ENCODE measurements at regions not wholly inside any gene's neighbourhood (a gene's known extent, or its start where the extent isn't known, plus 50 kb on each side); places are given as distances from the start of the nearest gene placed in this dataset.
"Not testable (repeated sequence)": the region's sequence is repeated elsewhere in the genome, so short reads cannot be mapped to it uniquely, and the experiment has no call there.

GRCh38 chr16:62794724-62795123 is 758.5 kb upstream of the CDH8 start:
- no peak for DNase-seq

DNA sequence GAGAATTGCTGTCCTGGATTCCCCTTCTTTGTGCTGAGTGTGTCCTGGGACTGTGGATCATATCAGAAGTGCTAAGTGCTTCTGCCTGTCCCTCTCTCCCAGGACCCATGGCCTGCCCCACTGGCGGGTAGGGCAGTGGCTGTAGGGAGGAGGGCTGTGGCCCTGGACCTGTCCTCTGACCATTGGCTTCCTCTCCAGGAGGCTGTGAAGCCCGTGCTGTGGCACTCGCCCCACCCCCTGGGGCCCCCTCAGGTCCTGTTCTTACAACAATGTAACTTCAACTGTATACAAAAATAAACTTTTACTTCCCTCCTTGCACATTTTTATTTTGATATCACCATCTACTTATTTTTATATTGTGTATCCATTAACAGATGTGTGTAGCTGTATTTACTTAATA is 743.8 kb upstream of the CDH8 start:
- DNase-seq: not testable (repeated sequence)

GRCh38 chr16:62764572-62764971 is 728.3 kb upstream of the CDH8 start:
- DNase-seq: no peak

DNA sequence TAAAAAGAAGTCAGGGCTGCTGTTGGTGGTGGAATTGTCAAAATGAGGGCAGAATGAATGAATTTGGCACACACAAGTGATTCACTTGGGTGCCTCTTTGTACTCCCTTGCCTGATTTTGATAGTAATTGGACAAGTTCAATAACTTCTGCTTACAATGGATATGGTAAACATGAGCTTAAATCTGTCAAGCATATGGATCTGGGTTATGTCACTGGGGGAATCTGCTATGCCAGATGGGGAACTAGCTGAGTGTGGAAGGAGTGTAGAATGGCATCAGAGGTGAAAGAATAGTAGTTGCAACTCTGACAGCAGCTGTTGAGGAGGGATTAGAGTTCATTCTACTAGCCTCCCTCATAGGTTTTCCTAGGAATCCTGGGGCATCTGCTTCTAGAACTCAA is 724.2 kb upstream of the CDH8 start:
- no peak for DNase-seq

GRCh38 chr16:62755938-62756337 is 719.7 kb upstream of the CDH8 start:
- DNase-seq: peak; percentile 30

- DNase-seq: no peak
These were observed 716.6 kb upstream of the CDH8 start for GRCh38 chr16:62752854-62753253.

- DNase-seq: peak; percentile 37
These were observed 715.0 kb upstream of the CDH8 start for GRCh38 chr16:62751218-62751617.

- no peak for DNase-seq
These were observed 705.5 kb upstream of the CDH8 start for GRCh38 chr16:62741692-62742091.

DNA sequence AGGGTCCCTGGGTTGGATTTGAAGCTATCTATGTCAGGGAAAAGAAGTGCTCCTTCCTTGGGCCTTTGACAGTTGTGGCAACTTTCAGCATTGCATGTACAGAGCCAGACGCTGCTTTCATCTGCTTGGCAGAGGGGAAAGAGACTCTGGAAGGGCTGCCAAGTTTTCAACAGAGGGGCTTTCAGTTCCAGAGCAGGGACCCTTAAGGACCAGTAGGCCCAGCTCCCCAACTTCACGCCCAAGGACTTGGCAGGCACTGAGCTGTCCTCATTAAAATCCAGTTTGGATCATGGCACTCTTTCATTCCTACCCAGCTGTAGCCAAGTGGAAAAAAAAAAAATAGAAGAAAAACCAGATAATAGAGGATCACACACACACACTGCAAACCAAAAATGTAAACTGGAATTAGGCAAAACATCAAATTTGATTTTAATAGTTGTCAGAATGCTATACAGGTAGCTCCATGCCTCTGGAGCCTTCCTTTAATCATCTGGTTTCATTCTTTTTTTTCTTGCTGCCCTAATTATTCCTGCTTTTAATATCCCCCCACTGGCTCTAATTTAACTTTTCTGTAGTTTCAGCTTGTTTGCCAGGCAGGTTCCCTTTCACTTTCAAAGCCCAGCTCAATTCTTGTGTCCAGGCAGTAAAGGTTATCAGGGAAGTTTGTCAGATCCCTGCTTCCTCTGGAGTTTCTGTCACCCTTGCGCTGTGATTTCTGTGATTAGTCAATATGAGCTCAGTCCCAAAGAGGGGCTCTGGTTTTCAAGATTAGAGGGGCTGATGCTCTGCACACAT is 702.6 kb upstream of the CDH8 start:
- no peak for DNase-seq

GRCh38 chr16:62732092-62732491 is 695.9 kb upstream of the CDH8 start:
- no peak for DNase-seq

DNA sequence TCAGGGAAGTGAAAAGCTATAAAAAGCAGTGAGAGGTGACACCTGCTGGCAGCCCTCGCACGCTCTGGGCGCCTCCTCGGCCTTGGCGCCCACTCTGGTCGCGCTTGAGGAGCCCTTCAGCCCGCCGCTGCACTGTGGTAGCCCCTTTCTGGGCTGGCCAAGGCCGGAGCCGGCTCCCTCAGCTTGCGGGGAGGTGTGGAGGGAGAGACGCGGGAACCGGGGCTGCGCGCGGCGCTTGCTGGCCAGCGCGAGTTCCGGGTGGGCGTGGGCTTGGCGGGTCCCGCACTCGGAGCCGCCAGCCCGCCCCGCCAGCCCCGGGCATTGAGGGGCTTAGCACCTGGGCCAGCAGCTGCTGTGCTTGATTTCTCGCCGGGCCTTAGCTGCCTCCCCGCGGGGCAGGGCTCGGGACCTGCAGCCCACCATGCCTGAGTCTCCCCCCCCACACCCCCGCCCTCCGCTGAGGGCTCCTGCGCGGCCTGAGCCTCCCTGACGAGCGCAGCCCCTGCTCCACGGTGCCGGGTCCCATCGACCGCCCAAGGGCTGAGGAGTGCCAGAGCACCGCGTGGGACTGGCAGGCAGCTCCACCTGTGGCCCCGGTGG is 688.5 kb upstream of the CDH8 start:
- DNase-seq: not testable (repeated sequence)

- no peak for DNase-seq
These were observed 684.4 kb upstream of the CDH8 start for GRCh38 chr16:62720651-62721050.

- DNase-seq: no peak
These were observed 680.8 kb upstream of the CDH8 start for GRCh38 chr16:62717026-62717425.

GRCh38 chr16:62715701-62716100 is 679.5 kb upstream of the CDH8 start:
- DNase-seq: no peak

GRCh38 chr16:62712566-62712965 is 676.3 kb upstream of the CDH8 start:
- no peak for DNase-seq

DNA sequence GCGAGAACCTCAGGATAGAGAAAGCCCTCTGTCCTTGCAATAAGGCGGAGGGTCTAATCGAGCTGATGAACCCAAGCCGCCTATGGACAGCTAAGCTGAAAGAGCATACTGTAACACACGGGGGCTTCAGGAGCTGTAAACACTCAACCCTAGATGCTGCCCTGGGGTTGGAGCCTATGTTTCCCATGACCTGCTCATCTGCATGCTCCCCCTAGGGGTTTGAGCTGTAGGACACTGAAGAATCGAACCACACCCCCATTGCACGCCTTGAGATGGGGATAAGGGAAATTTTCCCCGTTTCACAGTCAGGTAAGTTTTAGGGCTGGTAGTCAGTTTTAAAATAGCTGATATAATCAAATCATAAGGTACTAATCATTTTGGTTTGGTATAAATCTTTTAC is 675.6 kb upstream of the CDH8 start:
- DNase-seq: peak; percentile 9

GRCh38 chr16:62709794-62710193 is 673.6 kb upstream of the CDH8 start:
- no peak for DNase-seq

DNA sequence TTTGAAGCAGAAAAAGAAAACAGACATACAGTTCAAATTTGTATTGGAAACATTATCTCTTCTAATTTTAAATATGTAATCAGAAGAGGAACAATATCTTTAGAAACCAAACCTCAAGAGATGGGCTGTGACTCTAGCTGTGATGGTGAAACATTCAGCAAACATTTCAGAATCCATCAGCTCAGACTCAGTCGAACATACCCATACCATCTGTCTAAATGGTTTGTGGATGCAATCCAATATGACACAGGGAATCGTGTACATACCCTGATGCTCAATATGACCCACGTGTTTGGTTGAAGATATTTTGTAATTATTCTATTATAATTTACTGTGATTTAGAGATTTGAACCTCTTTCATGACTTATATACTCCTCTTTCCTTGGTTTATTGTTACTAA is 665.2 kb upstream of the CDH8 start:
- DNase-seq: no peak

- DNase-seq: no peak
These were observed 664.4 kb upstream of the CDH8 start for GRCh38 chr16:62700426-62701294.

GRCh38 chr16:62692685-62693084 is 656.4 kb upstream of the CDH8 start:
- DNase-seq: no peak

DNA sequence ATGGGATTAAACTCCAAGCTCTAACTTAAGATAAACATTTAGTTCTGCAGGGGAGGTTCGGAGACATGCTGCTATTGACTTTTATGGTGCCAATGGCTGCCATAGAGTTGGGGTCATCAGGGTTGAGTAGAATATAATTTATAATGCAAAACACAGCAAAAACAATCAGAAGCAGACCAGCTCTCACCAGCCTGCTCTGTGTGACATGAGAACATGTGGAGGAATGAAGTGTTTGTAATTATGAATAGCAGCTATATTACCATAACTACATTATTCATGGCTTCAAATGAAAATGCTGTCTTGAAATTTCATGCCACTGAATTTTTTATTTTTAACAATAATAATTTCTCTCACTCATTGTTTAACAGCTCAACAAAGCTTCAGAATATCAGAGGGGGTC is 645.6 kb upstream of the CDH8 start:
- DNase-seq: no peak

DNA sequence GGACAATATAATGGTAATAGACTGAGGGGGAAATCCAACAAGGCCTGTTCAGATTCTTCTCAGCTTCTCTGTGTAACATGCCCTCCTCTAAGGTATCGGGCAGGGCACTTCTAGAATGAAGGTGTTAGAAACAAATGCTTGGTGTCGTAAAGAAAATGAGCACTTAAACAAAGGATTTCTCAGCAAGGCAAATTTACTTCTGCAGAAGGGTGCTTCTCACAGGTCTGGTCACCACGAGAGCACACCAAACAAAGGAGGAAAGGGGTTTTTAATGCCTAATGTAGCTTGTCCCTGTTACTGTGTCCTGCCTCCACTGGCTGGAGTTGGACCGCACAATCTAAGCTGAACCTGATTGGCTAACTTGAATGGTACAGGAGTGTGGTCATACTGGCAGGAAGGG is 642.6 kb upstream of the CDH8 start:
- DNase-seq: no peak

- DNase-seq: no peak
These were observed 640.1 kb upstream of the CDH8 start for GRCh38 chr16:62676306-62676705.

DNA sequence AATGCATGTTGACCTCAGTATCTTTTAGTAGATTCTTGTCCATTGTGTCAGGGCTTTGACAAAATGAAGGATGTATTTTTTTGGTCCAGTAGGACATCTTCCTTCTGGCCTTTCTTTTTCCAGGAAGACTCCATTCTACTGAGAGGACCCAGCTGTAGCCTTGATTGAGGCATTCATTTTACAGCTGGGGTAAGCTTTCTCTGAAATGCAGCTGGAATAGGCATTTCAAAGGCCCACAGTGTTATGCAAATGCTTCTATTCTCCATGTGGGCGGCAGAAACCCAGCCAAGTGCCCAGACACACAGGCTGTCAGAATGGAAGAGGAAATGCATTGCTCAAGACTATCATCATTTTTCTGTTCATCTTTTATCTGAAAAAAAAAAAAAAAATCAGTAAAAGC is 629.0 kb upstream of the CDH8 start:
- no peak for DNase-seq

Measured in RPMI8226 (cell line).